ENCODE measurements at regions not wholly inside any gene's neighbourhood (a gene's known extent, or its start where the extent isn't known, plus 50 kb on each side); places are given as distances from the start of the nearest gene placed in this dataset.

DNA sequence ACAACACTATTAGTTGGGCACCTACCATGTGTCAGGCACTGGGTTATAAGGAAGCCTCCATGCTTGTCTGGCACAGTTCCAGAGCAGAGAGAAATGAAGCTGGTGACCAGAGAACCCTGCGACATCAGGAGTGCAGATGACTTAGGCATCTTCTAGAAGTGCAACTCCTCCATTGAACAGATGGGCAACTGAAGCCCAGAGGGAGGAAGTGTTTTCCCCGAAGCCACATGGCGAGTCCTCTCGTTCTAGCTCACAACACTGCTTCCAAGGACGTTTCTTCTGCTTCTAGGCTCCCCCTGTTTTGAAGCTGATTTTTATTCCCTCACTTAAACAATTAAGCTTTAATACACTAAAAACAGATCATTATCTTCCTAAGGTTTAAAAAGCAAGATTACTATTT, 109.8 kb upstream of the SYT13 start:
- no peaks in the 10 kb centered on the region for H3K4me1 ChIP-seq
- no peak overlapping the region for H3K4me3 ChIP-seq
- DNase-seq = no peak
- no peak for ATAC-seq
- H3K27me3 ChIP-seq = peaks cover 0 to 12% (median 0%) of the 10 kb centered on the region in 9 donors
- no peak overlapping the region for H3K27ac ChIP-seq
- intact Hi-C loops (cut with DNase I) = loop anchor here in 1 of 10 donors (10.0 kb wide), 1 partner anchor 109 kb away; no protein-coding TSS in a partner anchor
- H3K36me3 ChIP-seq = no peaks in the 10 kb centered on the region
- H3K9me3 ChIP-seq = no peaks in the 10 kb centered on the region
- no peak for TF ChIP-seq POLR2A (IDR thresholded peaks at IDR 0.05)
- TF ChIP-seq, protein P1, sequence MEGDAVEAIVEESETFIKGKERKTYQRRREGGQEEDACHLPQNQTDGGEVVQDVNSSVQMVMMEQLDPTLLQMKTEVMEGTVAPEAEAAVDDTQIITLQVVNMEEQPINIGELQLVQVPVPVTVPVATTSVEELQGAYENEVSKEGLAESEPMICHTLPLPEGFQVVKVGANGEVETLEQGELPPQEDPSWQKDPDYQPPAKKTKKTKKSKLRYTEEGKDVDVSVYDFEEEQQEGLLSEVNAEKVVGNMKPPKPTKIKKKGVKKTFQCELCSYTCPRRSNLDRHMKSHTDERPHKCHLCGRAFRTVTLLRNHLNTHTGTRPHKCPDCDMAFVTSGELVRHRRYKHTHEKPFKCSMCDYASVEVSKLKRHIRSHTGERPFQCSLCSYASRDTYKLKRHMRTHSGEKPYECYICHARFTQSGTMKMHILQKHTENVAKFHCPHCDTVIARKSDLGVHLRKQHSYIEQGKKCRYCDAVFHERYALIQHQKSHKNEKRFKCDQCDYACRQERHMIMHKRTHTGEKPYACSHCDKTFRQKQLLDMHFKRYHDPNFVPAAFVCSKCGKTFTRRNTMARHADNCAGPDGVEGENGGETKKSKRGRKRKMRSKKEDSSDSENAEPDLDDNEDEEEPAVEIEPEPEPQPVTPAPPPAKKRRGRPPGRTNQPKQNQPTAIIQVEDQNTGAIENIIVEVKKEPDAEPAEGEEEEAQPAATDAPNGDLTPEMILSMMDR (IDR thresholded peaks at IDR 0.05) = no peak
- 71 to 83% (median 74%) methylated on average over 5 of the region's 5 CpGs for WGBS, 4 donors

DNA sequence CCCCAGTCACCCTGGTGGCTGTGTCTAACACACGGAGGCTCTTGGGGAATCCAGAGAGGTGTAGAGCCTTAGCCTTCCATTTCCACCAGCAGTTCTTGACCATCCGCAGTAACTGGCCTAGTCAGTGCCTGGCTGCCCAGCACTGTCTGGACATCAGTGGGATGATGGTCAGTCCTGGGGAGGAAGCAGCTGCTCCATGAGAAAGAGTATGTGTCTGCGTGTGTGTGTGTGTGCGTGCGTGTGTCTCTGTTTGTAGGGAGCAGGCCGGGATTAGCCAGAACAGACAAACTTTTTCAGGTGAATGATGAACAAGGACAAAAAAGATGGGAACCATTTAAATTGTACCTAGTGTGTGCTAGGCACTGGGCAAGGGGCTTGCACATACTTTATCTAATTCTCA, 109.3 kb upstream of the SYT13 start:
- no peak for ATAC-seq
- peaks cover 0 to 9% (median 0%) of the 10 kb centered on the region in 9 donors for H3K27me3 ChIP-seq
- no peaks in the 10 kb centered on the region for H3K36me3 ChIP-seq
- H3K27ac ChIP-seq = no peak overlapping the region
- TF ChIP-seq, protein P1 (IDR thresholded peaks at IDR 0.05) = no peak
- peak in 1 of 5 donors; percentile 28 for DNase-seq
- WGBS, 4 donors = 93 to 97% (median 96%) methylated on average over 6 of the region's 6 CpGs
- no peaks in the 10 kb centered on the region for H3K4me1 ChIP-seq
- intact Hi-C loops (cut with DNase I) = loop anchor here in 1 of 10 donors (10.0 kb wide), 1 partner anchor 109 kb away; no protein-coding TSS in a partner anchor
- H3K4me3 ChIP-seq = no peak overlapping the region
- H3K9me3 ChIP-seq = no peaks in the 10 kb centered on the region

DNA sequence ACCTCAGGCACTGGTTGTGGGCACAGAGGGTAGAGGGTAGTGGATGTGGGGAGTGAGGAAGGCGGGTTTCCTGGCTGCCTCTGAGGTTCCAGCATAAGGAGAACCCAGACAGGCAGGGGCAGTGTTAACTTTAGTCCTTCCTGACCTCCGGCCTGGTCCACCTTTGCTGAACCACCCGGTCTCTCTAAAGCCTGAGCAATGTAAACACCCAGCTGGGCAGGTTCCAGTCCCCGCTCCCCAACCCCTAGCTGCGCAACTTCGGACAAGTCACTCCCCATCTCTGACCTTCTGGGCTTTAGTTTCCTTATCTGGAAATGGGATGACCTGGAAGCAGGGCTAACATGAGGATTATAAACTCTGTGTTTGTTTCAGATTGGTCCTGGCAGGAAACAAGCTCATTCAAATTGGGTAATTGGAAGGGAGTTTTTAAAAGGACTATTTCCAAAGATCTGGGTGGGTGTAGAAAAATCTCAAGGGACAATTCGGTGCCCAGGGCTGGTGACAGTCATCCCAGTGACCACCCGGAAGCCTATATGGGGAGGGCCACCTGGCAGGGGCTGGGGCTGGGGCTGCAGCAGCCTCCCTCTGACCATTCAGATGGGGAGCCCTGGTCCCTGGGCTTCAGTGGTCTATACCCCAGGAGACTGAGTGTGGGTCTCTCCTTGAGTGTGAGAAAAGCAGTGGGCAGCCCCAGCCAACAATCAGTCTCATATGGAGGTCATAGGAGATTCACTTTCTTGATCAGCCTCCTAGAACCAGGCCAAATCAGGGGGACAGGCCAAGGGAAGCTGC, 108.3 kb upstream of the SYT13 start:
- no peak overlapping the region for H3K27ac ChIP-seq
- H3K4me1 ChIP-seq = no peaks in the 10 kb centered on the region
- no peaks in the 10 kb centered on the region for H3K9me3 ChIP-seq
- no peak overlapping the region for H3K4me3 ChIP-seq
- TF ChIP-seq POLR2A (IDR thresholded peaks at IDR 0.05) = no peak
- TF ChIP-seq, protein P1 (IDR thresholded peaks at IDR 0.05) = no peak
- DNase-seq = peak in 1 of 5 donors; percentile 36
- no peak for ATAC-seq
- intact Hi-C loops (cut with DNase I) = loop anchor here in 1 of 10 donors (10.0 kb wide), 1 partner anchor 110 kb away; no protein-coding TSS in a partner anchor
- 84 to 94% (median 87%) methylated on average over 8 of the region's 8 CpGs for WGBS, 4 donors
- peaks cover 0 to 2% (median 0%) of the 10 kb centered on the region in 9 donors for H3K27me3 ChIP-seq
- no peaks in the 10 kb centered on the region for H3K36me3 ChIP-seq

DNA sequence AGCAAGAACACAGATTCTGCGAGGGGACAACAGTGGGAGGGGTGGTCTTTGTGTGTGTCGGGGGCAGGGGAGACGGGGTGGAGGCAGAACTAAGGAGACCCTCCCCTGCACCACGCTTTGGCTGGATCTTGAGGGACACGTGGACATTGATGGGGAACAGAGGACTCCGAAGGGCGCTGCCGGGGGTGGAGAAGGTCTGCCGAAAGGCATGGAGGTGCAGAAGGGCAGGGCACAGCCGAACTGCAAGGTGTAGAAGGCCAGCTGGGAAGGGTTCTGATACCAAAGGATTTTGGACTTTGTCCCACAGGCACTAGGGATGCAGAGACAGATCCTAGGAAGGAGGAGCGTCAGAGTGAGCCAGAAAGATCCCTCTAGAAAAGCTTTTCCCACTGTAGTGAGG, 107.7 kb upstream of the SYT13 start:
- Histone ChIP-seq H3K4me1 (no peaks in the 10 kb centered on the region), H3K36me3 (no peaks in the 10 kb centered on the region), H3K27me3 (peaks cover 0 to 2% (median 0%) of the 10 kb centered on the region in 9 donors), H3K4me3 (no peak overlapping the region), H3K9me3 (no peaks in the 10 kb centered on the region), H3K27ac (no peak overlapping the region)
- no peak for TF ChIP-seq POLR2A (IDR thresholded peaks at IDR 0.05)
- TF ChIP-seq, protein P1 (IDR thresholded peaks at IDR 0.05) = no peak
- ATAC-seq (no peak), DNase-seq (peak in 1 of 5 donors; percentile 33)
- intact Hi-C loops (cut with DNase I) = loop anchor here in 1 of 10 donors (10.0 kb wide), 1 partner anchor 111 kb away; no protein-coding TSS in a partner anchor
- 89 to 94% (median 91%) methylated on average over 11 of the region's 11 CpGs for WGBS, 4 donors

All from heart left ventricle (tissue), 16 donors.